Ureter (tissue), 1 donor: ENCODE measurements at regions not wholly inside any gene's neighbourhood (a gene's known extent, or its start where the extent isn't known, plus 50 kb on each side); places are given as distances from the start of the nearest gene placed in this dataset.
"Not testable (repeated sequence)": the region's sequence is repeated elsewhere in the genome, so short reads cannot be mapped to it uniquely, and the experiment has no call there.

ENCODE experiments used
- DNase-seq: peaks from one replicate; pipeline ENCODE4 v3.0.0-alpha.2; 2020; ENCODE audit warnings: low spot score
- donor health status: DM: yes; HTN: yes; CAD: no.

DNA sequence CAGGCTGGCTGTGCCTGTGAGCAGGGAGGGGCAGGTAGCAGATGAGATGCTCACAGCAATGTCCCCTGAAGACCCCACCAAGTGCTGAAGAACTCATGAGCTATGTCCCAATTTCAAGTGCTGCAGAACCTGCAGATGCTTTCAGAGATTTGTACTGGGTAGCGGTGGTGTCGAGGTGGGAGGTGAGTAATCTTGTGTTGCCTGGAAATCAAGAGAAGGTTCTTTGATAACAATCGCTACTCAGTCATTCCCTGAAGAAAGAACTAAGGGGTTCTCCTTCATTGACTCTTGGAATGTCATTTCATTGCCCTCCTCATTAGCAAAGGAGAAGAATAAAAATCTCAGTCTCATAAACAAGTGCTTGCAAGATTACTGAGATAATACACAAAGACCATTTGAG lies 246.4 kb downstream of the EMX2 start:
- no peak for DNase-seq

DNA sequence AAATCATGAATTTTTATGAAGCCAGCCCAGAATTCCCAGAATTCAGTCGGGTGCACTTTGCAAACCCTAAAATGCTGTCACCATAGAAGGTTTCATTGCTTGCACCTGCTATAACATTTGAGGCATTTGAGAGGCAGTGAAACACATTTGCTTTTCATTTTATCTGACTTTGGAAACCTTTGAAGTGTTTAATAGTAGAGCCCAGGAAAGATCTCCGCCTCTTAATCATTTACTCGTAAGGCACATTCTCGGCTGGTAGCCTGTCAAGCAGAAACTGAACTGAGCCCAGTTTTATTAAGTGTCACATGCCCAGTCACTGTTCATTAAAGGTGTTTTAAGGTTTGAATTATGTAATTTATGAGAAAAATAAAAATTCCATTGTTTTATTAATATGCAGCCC lies 247.6 kb downstream of the EMX2 start:
- DNase-seq = no peak

DNA sequence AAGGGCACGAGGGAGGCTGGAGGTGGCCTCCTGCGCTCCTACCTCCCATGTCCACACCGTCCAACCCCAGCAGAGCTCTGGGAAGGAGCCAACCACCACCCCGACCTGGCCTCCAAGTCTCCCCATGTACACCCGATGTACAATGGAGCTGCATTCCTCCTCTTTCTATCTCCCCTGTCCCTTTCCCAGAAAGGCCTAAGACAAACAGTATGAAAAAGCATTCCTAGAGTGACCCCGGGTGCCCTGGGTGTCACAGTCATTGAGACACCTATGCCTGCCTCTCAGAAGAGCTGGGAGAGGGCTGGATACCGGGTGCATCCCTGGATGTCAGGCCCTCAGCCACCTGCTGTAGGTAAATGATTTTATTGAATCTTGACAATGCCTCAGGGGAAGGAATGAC lies 248.1 kb downstream of the EMX2 start:
- DNase-seq = no peak

DNA sequence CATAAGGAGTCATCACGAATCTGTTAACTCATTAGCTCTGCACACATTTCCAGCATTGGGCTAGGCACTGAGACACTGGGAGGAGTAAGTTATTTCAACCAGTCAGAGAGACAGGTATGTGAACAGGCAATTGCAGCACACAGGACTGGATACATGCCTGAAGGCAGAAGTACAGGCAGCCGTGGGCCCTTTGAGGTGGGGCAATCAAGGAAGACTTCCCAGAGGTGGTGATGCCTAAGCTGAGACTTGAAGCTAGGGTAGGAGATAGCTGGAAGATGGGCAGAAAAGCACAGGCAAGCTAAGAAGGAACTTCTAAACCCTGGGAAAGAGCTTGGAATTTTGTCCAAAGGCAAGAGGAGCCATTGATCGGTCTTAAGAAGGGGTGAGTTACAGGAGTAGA lies 249.7 kb downstream of the EMX2 start:
- DNase-seq = no peak

DNA sequence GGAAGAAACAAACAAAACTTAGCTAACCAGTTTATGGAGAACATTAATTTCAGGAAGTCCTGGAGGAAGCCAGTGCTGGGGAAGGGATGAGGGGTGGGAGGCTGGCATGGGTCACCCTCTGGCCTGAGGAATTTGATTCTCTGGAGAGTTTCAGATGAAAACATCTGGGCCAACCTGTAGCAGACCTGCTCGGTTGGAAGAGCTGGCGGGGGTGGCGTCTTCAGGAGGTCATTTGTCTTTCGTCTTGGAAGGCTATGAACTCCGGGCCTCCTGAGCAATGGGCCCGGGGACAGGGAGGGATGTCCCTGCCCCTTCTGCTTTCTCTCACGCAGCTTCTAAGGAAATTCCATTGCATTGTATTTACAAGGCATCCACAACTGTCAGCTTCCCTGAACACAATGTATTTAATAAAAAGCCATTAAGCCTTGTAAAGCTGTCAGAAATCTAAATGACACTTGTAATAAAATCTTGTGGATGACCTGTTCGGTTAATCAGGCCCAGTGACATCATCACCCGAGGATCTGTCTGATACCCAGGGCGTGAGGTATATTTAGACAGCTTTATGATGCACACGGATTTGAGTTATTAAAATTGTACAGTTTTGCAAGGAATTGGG lies 250.5 kb downstream of the RAB11FIP2 start:
- no peak for DNase-seq

DNA sequence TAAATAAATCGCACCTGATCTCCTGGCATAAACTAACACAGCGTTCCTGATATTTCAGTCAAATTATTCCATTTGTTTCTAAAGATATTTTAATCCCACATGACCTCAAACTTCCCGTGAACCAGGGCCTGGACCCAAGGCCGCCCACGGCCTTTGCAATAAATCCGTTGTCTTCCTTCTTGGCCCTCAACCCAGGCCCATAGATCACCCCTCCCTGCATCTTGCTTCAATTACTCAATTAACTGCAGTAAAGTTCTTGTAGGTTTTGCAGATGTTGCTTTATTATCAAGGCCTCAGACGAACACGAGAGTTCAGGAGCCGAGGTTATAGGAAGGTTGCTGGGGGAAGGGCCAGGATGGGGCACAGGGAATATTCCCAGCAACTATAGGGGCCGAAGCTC lies 249.4 kb downstream of the RAB11FIP2 start:
- DNase-seq = no peak

DNA sequence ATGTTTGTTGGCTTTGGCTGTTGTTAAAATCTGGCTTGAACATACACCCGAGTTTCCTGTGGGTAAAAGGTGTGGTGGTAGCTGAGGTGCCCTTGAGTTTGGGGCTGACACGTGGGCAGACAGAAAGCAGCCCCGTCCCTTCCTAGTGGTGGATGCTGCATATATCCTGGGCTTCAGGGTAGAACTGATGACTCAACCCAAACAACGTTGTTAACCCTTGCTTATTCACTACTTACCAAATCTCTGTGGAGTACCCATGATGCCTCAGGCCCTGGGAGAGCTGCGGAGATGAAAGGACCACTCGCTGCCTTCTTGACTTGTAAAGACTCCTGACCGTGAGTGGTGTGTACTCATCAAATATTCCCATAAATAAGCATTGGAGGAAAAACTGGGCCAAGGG lies 245.1 kb downstream of the RAB11FIP2 start:
- DNase-seq = no peak

DNA sequence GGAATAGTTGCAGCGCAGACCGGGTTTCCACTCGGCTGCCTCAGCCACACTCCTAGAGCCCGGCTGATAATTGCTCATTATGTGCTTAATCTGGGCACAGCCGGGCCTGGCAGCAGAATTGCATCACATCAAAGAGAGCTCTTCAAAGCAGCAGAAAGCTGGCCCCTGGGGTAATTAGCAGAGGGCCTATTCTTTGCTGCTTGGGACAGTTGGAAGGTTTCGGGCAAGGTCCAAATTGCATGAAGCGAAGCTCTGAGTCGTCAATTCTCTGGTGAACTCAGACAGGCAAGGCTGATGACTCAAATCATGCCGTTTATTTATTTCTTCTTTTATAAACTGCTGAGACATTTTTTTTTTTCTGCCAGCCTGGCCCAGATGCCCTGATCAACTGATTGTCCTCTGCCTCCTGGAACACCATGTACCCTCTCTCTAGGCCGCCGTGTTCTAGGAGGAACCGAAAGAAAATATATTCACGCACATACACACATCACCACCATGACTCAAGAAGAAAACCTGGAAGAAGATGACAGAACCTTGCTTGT lies 242.2 kb downstream of the RAB11FIP2 start:
- no peak for DNase-seq

DNA sequence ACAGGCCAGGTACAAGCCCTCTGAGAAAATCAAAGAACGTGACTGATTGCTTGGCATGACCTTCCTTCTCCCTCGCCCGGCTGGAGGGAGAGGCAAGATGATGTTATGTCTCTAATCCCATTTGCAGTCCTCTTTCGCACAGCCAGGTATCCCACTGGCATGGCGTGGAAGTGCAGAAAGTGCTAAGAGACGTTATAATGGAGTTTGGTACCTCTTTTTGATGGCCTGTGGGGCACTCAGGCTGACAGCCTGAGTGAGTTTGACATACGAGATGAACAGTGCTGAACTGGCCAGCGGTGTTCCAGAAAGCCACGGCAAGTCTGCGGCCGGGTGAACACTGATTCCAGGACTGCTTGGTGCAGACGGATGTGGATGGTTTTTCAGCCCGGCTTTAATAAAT lies 241.6 kb downstream of the RAB11FIP2 start:
- DNase-seq = no peak

DNA sequence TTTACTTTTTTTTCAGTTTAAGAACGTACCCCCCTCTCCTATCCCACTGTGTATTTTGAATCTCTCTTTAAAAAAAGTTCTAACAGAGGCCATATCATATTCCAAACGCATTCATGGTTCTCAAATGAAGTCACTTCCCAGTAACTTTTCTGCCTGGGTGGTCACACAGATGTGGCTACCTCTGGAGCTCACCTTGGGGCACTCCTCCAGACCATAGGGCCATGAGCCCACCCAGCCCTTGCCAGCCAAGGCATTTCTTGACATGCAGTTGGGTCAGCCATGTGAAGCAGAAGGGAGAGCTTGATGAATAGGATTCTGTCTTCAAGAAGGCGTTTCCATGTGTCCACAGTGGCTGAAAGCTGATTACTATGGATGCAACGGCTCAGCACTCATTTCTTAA lies 239.3 kb downstream of the RAB11FIP2 start:
- no peak for DNase-seq

DNA sequence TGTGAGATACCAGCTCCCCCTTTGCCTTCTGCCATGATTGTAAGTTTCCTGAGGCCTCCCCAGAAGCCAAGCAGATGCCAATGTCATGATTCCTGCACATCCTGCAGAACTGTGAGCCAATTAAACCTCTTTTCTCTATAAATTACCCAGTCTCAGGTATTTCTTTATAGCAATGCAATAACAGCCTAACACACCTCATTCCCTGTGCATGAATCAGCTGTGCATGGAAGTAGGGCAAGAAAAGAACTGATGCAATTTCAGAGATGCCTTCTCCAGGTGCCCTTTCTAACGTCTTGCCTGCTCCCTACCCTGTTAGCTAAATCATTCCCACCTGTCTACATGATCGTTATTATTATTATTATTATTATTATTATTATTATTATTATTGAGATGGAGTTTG lies 230.9 kb downstream of the RAB11FIP2 start:
- not testable (repeated sequence) for DNase-seq

DNA sequence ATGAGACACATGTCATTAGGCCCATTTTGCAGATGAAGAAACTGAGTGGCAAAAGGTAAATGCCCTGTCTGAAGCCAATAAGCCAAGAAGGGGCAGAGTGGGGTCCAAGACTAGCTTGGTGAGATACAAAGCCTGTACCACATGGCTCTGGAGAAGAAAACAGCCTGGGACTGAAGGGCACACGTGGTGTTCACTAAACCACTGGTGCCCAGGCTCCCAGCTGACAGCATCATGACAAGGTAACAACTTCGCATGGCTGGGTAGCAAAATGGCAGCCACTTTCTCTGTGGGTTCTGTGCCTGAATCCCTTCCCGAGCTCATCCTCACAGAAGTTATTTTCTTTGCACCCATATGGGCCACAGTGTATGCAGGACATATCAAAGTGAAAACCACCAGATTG lies 229.6 kb downstream of the RAB11FIP2 start:
- no peak for DNase-seq

DNA sequence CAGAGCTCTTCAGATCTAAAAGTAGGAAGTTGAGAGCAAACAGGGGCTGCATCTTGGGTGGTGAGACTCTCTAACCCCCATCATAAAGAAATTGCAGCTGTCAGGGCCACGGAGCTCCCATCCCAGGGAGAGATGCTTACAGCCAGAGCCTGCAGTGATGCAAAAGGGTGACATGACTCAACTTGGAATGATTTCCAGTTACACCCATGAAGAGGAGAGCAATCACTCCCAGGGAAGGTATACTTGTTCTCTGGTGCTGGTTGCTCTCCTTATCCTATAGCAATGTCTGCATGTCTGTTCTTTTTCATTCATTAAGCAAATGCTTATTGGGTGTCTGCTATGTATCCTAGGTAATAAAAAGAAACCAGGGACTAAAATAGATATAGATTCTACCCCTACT lies 228.0 kb downstream of the RAB11FIP2 start:
- DNase-seq = no peak

DNA sequence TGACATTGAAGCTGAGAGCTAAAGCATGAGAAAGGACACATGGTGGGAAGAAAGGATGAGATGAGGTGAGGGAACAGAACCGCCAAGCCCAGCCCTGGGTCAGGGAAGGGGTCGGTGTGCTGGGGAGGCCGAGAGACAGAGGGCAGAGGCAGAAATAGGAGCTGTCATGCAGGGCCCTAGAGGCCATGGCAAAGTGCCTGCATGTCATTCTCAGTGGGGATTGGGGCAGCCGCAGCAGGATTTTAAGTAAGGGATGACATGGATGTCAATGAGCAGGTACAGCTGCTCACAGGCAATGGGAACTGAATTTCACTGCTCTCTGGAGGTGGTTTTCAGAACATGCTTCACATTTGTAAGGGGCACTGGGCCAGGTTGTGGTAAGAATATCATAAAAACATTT lies 227.4 kb downstream of the RAB11FIP2 start:
- no peak for DNase-seq

DNA sequence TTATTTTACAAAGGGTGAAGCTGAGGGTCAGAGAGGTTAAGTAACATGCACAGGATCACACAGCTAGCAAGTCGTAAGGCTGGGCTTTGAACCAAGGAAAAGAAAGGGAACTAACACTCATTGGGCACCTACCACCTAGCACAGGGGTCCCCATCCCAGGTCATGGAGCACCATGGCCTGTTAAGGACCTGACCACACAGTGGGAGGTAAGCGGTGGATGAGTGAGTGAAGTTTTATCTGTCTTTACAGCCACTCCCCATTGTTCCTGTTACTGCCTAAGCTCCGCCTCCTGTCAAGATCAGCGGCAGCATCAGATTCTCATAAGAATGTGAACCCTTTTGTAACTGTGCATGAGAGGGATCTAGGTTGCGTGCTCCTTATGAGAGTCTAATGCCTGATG lies 222.8 kb downstream of the RAB11FIP2 start:
- no peak for DNase-seq

DNA sequence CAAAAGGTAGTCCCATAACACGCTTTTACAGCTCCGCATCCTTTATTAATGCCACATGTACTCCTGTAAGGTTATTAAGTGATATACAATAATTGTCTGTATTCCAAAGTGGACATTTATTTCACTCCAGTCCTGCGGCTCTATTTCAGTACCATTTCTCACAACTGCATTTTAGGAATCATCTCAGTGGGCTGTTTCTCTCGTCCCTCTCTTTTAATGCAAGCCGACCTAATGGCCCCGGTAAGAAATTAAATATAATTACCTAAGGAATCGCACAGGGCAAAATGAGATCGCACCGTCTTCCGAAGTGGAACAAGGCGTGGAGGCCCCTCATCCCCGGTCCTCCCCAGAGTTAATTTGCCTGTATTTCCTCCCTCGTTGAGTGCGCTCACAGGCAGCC lies 216.5 kb downstream of the RAB11FIP2 start:
- no peak for DNase-seq

DNA sequence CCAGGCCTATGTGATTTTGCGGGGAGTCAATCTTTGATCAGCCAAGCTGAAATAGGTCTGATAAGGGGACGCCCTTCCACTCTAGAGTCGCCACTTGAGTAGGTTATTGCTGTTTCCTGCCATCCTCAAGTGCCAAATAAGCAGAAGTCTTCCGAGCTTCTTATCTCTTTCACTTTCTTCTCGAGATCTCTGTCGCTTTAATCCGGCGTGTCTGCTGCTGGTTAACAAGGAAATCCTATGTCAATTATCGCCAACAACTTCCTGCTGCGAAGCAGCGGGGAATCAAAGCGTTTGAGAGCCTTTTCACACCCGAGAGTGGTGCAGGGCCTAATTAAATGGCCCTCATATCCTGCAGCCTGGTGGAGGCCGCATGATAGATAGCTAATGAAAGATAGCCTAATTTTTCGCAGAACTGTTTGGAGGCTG lies 215.9 kb downstream of the RAB11FIP2 start:
- no peak for DNase-seq

DNA sequence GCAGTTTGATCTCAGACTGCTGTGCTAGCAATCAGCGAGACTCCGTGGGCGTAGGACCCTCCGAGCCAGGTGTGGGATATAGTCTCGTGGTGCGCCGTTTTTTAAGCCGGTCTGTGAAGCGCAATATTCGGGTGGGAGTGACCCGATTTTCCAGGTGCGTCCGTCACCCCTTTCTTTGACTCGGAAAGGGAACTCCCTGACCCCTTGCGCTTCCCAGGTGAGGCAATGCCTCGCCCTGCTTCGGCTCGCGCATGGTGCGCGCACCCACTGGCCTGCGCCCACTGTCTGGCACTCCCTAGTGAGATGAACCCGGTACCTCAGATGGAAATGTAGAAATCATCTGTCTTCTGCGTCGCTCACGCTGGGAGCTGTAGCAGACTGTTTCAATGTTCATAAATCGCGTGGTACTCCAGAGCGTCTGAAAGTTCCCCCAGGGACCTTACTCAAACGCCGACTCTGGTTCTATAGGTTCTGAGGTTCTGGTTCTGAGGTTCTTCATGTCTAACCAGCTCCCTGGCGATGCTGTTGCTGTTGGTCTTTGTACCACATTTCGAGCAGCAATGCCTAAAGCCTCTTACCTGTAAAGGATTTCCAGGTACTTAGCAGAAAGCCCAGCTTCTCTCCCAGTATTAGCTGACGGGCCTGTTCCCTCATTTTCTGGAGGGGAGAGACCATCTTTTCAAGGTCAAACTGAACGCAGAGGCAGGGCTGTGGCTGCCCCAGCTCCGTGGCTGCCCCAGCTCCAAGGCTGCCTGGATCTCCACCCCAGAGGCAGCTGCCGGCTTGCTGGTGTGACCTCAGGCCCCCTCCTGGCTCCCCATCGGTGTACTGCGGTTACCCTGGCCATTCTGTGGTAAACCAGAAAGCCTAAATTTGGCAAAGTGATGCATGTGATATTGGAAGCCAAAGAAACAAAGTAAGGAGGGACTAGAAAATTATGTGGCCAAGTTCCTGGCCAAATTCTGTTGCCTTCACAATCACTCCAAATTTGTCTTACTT lies 207.9 kb downstream of the RAB11FIP2 start:
- not testable (repeated sequence) for DNase-seq

DNA sequence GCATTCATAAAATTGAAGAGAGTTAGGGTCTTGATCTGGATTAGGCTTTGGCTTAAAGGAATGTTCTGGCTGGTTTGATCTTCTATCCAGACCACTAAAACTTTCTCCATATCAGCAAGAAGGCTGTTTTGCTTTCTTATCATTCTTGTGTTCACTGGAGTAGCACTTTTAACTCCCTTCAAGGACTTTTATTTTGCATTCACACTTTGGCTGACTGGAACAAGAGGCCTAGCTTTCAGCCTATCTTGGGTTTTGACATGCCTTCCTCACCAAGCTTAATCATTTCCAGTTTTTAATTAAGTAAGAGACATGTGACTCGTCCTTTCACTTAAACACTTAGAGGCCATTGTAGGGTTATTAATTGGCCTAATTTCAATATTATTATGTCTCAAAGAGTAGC lies 190.3 kb downstream of the RAB11FIP2 start:
- not testable (repeated sequence) for DNase-seq

DNA sequence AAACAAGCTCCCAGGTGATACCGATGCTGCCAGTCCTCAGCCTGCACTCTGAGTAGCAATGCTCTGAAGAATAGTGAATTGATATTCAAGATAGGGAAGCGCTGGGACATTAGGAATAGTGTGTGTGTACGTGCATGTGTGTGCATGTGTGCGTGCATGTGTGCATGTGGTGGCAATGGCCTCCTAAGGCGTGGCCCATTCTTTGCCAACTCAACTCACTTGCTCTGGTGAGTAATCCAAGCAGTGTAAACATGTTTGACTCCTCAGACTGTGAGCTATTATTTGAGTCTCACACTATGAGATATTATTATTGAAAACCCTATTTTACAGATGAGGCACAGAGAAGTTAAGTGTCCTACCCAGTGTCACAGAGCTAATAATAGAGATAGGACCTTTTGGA lies 186.6 kb downstream of the RAB11FIP2 start:
- peak; percentile 53 for DNase-seq

DNA sequence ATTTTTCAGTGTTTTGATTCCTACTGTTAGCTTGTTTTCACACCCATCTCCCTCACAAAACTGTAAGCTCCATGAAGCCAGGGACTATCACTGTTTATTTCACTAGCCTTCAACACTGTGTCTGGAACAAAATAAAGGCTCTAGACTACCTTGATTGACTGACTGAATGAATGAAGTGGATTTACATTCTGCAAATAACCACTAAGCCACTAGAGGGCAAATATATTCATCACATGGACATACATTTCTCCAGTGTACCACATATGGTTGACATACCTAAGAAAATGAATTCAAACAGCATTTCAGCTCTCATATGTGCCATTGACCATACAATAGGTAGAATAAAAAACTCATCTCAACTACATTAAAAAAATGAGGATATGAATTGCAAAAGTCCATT lies 185.9 kb downstream of the RAB11FIP2 start:
- DNase-seq = no peak

DNA sequence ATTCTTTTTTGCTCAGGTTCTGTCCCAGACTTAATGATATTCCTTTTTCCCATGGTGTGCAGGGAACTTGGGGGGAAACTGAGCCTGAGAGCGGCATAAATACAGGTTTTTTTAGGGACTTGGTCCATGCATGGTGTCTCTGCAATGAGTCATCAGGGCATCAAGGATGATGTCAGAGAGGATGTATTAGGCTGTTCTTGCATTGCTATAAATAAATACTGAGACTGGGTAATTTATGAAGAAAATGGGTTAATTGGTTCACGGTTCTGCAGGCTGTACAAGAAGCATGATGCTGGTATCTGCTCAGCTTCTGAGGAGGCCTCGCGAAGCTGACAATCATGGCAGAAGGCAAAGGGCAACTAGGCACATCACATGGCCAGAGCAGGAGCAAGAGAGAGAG lies 185.4 kb downstream of the RAB11FIP2 start:
- no peak for DNase-seq

DNA sequence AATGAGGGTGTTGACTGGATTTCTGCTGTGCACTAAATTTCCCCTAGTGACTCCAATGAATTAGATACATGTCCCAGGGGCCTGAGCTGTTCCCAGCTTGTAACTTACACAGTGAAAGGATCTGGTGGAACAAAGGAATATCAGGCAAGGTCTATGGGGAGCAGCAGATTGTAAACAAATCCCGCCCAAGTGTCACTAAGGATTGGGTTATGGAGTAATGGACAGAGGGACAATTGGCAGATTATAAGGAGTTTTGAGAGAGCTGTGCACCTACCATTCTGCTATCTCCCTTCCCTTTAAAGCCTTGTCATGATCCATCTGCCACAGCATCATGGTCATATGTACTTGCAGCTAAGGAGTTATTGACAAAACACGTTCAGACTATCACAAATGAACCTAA lies 183.0 kb downstream of the RAB11FIP2 start:
- DNase-seq = no peak
